ENCODE measurements at regions not wholly inside any gene's neighbourhood (a gene's known extent, or its start where the extent isn't known, plus 50 kb on each side); places are given as distances from the start of the nearest gene placed in this dataset.
"Not testable (repeated sequence)": the region's sequence is repeated elsewhere in the genome, so short reads cannot be mapped to it uniquely, and the experiment has no call there.

- DNase-seq (ENCODE audit: low spot score), result no peak
Measured at GRCh38 chr5:108588323-108588722, 159.4 kb upstream of the FER start.

- no peak for DNase-seq (ENCODE audit: low spot score)
Measured at GRCh38 chr5:108587821-108588220, 159.9 kb upstream of the FER start.

- no peak for DNase-seq (ENCODE audit: low spot score)
Measured at GRCh38 chr5:108581026-108581425, 166.7 kb upstream of the FER start.

GRCh38 chr5:108579236-108579635, 168.5 kb upstream of the FER start:
- no peak for DNase-seq (ENCODE audit: low spot score)

GRCh38 chr5:108578791-108579190, 168.9 kb upstream of the FER start:
- DNase-seq (ENCODE audit: low spot score), result no peak

- no peak for DNase-seq (ENCODE audit: low spot score)
Measured at GRCh38 chr5:108567429-108567828, 180.3 kb upstream of the FER start.

GRCh38 chr5:108564441-108564840, 182.5 kb upstream of the FBXL17 start:
- no peak for DNase-seq (ENCODE audit: low spot score)

- DNase-seq (ENCODE audit: low spot score), result no peak
Measured at GRCh38 chr5:108562205-108562454, 180.2 kb upstream of the FBXL17 start.

GRCh38 chr5:108561416-108562204, 179.7 kb upstream of the FBXL17 start:
- no peak for DNase-seq (ENCODE audit: low spot score)

- no peak for DNase-seq (ENCODE audit: low spot score)
Measured at GRCh38 chr5:108560581-108560980, 178.7 kb upstream of the FBXL17 start.

- no peak for DNase-seq (ENCODE audit: low spot score)
Measured at GRCh38 chr5:108560166-108560565, 178.3 kb upstream of the FBXL17 start.

- not testable (repeated sequence) for DNase-seq (ENCODE audit: low spot score)
Measured at GRCh38 chr5:108558840-108559239, 176.9 kb upstream of the FBXL17 start.

- DNase-seq (ENCODE audit: low spot score), result not testable (repeated sequence)
Measured at GRCh38 chr5:108558142-108558541, 176.2 kb upstream of the FBXL17 start.

GRCh38 chr5:108557686-108558085, 175.8 kb upstream of the FBXL17 start:
- no peak for DNase-seq (ENCODE audit: low spot score)

GRCh38 chr5:108556441-108557145, 174.7 kb upstream of the FBXL17 start:
- DNase-seq (ENCODE audit: low spot score), result no peak

GRCh38 chr5:108548684-108549596, 167.0 kb upstream of the FBXL17 start:
- DNase-seq (ENCODE audit: low spot score), result no peak

- DNase-seq (ENCODE audit: low spot score), result no peak
Measured at GRCh38 chr5:108546939-108547338, 165.0 kb upstream of the FBXL17 start.

- no peak for DNase-seq (ENCODE audit: low spot score)
Measured at GRCh38 chr5:108545301-108545700, 163.4 kb upstream of the FBXL17 start.

GRCh38 chr5:108543486-108543885, 161.6 kb upstream of the FBXL17 start:
- no peak for DNase-seq (ENCODE audit: low spot score)

- DNase-seq (ENCODE audit: low spot score), result no peak
Measured at GRCh38 chr5:108541836-108542235, 159.9 kb upstream of the FBXL17 start.

- no peak for DNase-seq (ENCODE audit: low spot score)
Measured at GRCh38 chr5:108536321-108536720, 154.4 kb upstream of the FBXL17 start.

- not testable (repeated sequence) for DNase-seq (ENCODE audit: low spot score)
Measured at GRCh38 chr5:108532129-108532445, 150.2 kb upstream of the FBXL17 start.
